ENCODE measurements at regions not wholly inside any gene's neighbourhood (a gene's known extent, or its start where the extent isn't known, plus 50 kb on each side); places are given as distances from the start of the nearest gene placed in this dataset.

DNA sequence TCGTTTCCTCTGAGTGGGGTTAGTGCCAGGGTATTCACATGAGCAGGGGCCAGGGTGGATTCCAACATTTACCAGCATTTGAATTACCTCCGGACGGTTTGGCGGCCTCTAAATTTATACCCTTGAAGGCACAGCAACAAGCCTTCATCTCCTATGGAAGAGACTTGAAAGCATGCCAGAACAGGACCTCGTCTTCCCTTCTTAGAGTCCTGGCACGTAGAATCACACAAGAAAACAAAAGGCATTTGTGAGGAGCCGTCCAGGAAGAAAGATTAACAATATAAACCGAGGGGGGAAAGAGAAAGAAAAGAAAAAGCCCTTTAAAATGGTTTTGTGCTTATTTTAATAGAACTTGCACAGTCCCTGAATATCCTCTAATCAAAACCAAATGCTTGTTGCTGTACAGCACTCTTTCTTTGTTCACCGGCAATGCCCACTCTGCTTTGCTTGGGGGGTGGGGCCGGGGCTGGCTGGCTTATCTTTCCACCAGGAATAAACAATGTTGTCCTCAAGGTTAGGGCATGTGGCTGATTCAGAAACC, 575.8 kb upstream of the ZNF462 start:
- DNase-seq, result no peak

GRCh38 chr9:106287731-106288130, 575.2 kb upstream of the ZNF462 start:
- DNase-seq, result no peak

- DNase-seq, result no peak
These were observed 574.3 kb upstream of the ZNF462 start for GRCh38 chr9:106288689-106289088.

DNA sequence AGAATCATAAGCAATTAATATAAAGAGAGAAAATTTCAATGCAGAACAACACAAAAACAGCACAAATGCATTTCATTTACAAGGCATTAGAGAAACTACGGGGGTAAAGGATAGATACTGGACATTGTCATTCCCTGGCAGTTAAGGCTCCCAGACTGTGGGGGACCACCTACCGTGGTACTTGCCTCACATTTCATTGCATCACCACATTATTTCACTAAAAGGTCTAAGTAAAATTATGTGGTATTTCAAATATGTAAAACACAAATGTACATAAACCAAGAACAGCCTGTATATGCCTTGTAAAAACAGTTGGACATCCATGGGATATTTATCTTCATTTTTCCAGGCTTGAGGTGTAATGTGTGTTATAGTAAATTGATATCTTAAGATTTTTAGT, 571.2 kb upstream of the ZNF462 start:
- no peak for DNase-seq

DNA sequence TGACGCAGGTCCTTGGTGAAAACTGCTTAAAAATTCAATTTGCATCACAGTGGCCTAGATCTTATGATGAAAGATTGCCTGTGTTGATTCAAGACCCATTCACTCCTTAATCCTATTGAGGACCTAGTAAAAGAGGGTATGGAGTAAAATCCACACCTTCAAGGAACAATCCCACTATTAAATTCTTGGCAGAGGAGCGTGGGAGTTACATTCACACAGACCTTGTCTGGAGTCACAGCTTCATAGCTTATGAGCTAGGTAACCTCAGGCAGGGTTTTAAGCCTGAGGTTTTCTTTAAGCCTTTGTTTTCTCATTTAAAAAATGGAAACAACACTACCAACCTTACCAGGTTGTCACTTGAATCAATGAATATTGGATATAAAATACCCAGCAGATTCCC, 566.5 kb upstream of the ZNF462 start:
- no peak for DNase-seq

GRCh38 chr9:106298997-106299396, 564.0 kb upstream of the ZNF462 start:
- DNase-seq, result no peak

GRCh38 chr9:106304401-106304920, 558.5 kb upstream of the ZNF462 start:
- DNase-seq, result no peak

DNA sequence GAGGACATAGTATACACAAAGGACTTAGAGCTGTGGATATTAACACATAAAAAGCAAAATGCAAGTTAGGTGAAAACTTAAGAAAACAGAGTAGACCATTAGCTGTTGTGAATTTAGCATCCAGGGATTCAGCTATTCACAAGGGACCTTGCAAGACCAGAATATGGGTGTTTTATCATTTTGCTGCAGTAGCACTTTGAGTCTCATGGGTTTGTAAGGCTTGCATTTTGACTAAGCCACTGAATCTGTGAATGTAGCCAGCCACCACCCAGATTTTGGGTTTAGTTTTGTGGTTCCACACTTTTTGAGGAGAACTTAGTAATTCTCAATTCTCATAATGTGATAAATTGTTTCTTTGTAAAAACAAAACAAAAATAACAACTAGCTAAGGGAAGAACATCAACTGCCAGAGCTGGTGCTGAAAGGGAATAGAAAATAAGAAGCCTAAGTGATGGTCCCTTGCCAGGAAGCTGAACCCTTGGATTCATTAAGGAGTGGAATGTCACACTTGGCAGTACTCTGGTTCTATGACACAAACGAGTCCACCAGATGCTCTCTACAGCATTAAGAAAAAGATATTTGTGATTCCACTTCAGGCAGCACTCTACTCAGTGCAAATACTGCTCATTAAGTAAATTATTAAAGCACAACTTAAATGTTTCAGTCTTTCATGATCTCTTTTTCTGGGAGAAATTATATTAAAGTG, 557.4 kb upstream of the ZNF462 start:
- no peak for DNase-seq

DNA sequence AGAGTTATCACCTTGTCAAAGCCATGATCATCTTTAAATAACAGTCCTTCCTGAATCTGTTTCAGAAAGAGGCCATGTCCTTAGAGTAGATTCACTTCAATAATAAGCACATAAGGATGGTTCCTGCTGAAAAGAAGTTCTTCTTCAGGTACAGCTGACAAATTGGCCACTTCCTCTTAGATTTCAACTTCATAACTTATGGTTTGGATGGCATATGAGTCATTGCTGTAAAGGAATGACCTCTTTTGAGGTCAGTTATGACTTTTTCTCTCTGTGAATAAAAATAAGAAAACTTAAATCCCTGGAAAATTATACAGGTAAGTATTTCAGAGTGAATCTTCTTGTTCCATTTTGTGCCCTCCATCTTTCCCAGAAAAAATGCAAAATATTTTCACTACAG, 555.3 kb upstream of the ZNF462 start:
- DNase-seq, result no peak

GRCh38 chr9:106309925-106310324, 553.0 kb upstream of the ZNF462 start:
- DNase-seq, result no peak

DNA sequence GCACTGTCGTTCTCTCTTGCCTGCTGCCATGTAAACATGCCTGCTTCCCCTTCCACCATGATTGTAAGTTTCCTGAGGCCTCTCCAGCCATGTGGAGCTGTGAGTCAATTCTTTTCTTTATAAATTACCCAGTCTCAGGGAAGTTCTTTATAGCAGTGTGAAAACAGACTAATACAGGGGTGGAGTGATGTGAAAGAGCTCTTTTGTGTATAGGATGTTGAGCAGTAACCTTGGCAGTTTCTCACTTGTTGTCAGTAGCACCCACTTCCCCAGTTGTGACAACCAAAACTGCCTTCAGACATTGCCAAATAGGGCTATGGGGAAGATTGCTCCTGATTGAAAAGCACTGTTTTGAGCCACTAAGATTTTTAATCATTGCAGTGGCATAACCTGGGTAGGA, 552.2 kb upstream of the ZNF462 start:
- no peak for DNase-seq

DNA sequence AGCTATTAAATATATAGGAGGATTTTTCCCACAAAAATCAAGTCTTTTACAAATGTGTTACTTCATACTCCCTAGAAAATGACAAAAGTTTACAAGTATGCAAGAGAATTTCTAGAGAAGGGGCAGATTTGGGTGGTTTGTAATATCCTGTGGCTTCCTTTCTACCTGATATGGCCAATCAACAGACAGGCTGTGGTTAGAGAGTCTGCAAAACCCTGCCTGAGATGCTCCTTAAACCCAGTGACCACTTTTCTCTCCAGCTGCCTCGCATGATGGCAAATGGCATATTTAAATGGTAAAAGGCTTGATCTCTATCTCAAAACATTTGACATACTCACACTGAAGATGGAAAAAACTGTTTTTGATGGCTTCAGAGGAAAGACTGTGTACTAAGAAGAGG, 550.1 kb upstream of the ZNF462 start:
- no peak for DNase-seq

DNA sequence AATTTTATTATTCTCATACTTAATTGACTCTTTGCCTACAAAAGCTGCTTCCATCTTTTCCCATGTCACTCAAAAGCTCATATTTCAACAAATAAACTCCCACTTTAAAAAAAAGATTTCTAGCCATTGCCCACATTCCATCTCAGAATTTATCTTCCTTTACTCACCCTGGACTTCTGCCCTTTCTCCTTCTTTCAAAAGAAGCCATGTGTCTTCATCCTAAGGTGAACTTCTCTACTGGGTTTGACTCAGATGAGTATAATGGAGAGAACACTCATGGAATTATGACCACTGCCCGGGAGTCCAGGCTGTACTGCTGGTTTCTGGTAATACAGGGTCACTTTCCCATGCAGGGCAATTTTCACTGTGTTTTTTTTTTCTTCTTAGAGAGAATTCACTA, 548.5 kb upstream of the ZNF462 start:
- DNase-seq, result no peak

GRCh38 chr9:106321394-106322180, 541.4 kb upstream of the ZNF462 start:
- no peak for DNase-seq

- DNase-seq, result no peak
These were observed 540.2 kb upstream of the ZNF462 start for GRCh38 chr9:106322706-106323245.

DNA sequence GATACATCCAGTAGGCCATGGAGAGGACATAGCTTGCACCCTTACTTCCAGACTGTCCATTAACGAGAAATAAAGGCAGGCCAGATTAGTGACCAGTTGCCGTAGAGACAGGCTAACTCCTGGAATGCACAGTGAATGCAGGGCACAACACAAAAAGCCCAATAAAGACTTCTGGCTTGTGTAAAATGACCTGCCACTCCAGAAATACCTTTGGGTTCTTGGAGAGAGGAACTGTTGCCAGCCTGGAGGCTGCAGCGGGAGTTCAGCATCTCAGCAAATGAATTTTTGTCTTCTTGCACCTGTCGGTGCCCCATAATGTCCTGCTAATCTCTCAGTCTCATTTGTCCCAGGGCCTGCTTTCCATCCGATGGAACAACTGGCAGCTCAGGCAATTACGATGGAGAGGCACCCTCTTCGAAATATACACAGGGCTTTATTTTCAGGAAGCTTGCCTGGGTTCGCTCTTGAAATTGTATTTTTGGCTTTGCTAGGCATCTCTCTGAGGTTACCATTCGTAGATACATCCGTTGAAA, 538.8 kb upstream of the ZNF462 start:
- DNase-seq, result no peak

- DNase-seq, result no peak
These were observed 538.2 kb upstream of the ZNF462 start for GRCh38 chr9:106324591-106325280.

DNA sequence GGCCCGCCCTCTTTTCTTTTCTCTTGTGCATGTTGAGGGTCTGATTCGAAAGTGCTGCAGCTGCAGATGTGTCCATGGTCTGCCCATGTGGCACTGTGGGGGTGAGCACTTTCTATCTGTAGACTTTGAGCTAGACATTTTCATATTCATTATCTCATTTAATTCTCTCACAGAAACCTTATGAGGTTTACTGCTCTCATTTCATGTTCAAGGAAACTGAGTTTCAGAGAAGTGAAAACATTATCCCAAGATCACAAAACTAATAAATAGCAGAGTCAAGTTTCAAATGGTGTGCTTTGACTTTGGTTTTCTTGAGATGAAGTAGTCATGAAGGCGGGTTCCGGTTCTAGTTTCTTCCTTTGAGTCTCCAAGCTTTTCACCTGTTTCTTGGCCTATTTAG, 536.5 kb upstream of the ZNF462 start:
- DNase-seq, result no peak

DNA sequence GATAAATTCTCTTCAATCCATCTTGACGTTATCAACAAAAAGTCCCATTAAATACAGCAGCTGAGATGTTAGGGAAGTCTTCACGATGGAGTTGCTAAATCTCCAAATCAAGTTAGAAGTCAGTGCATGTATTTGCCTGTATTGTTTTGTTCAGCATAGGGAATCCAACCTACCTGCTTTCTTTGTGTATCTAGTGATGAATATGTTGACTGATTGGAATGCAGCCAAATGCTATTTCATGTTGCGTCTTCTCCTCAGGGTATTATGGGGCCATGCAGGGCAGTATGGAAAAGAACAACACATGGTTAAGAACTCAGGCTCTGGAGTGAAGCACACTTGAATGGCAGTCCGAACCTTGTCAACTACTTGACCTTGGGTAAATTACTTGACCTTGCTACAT, 529.5 kb upstream of the ZNF462 start:
- DNase-seq, result no peak

- DNase-seq, result no peak
These were observed 528.9 kb upstream of the ZNF462 start for GRCh38 chr9:106334081-106334480.

- no peak for DNase-seq
These were observed 523.1 kb upstream of the ZNF462 start for GRCh38 chr9:106339882-106340281.

DNA sequence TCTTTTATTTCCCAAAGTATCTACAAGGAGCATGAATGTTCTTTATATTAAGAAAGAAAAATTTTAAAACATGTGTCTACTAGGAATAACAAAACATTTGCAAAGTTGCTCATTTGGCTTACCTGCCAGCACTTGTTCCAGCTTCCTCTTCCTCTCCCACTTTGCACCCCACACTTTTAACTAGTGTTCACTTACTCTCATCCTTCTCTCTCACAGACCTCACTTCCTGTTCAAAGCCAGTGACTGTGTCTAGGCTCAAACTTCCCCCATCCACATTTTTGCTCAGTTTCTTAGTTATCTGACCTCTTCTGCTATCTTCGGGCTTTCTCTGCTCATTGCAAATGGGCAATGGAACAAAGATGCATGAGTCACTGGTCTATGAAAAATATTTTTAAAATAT, 512.2 kb upstream of the ZNF462 start:
- DNase-seq, result no peak

- no peak for DNase-seq
These were observed 506.0 kb upstream of the ZNF462 start for GRCh38 chr9:106356924-106357323.

Measured in AML-193 (cell line).